IMR-90 (cell line): ENCODE measurements at regions not wholly inside any gene's neighbourhood (a gene's known extent, or its start where the extent isn't known, plus 50 kb on each side); places are given as distances from the start of the nearest gene placed in this dataset.

Experiments used
- ATAC-seq: fragments of 200-7000 bp; cut with Tn5 transposase; 2 replicates; pipeline ENCODE4 v1.9.1; 2020; ENCODE audit warnings: low read depth, mild to moderate bottlenecking, moderate library complexity
- BruUV-seq: library from RNA; stranded (reverse); fragments of 400-500 nt; replicated peaks from 2 replicates; lab custom pipeline; 2021; lab: Mats Ljungman, UMichigan
- CTCF ChIA-PET: fragments of 300-600 bp; formaldehyde crosslinking; extraction: SDS; loops from one replicate; lab custom pipeline; 2021; ENCODE audit warnings: antibody characterized with exemption; lab: Yijun Ruan, JAX
- POLR2A ChIA-PET: fragments of 300-600 bp; sonication (Branson Sonifier 250); formaldehyde crosslinking; loops from one replicate; lab custom pipeline; 2022; ENCODE audit warnings: antibody characterized with exemption; ENCODE audit not compliant: unreplicated experiment; lab: Charles Lee
- DNase-seq: peaks from one replicate; pipeline ENCODE4 v3.0.0; 2013
- H2AFZ ChIP-seq: replicated peaks from 2 replicates; pipeline ENCODE3; 2013; ENCODE audit warnings: low read length, mild to moderate bottlenecking; ENCODE audit not compliant: poor library complexity
- H2AK5ac ChIP-seq: 2 replicates; pipeline ENCODE4 v1.6.1; 2013; ENCODE audit warnings: low read depth, low read length, inconsistent platforms
- H2AK9ac ChIP-seq: replicated peaks from 2 replicates; pipeline ENCODE3; 2013; ENCODE audit warnings: mild to moderate bottlenecking, low read depth, low read length, moderate library complexity; ENCODE audit not compliant: poor library complexity
- H2BK120ac ChIP-seq: 2 replicates; pipeline ENCODE4 v1.6.1; 2013; ENCODE audit warnings: low read depth, low read length, inconsistent platforms
- H2BK15ac ChIP-seq: 3 replicates; pipeline ENCODE4 v1.6.1; 2013; ENCODE audit warnings: low read depth, low read length, inconsistent platforms
- H2BK20ac ChIP-seq: 2 replicates; pipeline ENCODE4 v1.6.1; 2013; ENCODE audit warnings: low read depth, mild to moderate bottlenecking, inconsistent platforms, low read length, moderate library complexity
- H2BK5ac ChIP-seq: 2 replicates; pipeline ENCODE4 v1.6.1; 2013; ENCODE audit warnings: mild to moderate bottlenecking, low read depth, low read length, inconsistent platforms; ENCODE audit not compliant: poor library complexity, severe bottlenecking
- H3K14ac ChIP-seq: replicated peaks from 2 replicates; pipeline ENCODE4 v1.6.1; 2013; ENCODE audit warnings: low read depth, low read length, inconsistent platforms
- H3K18ac ChIP-seq: 2 replicates; pipeline ENCODE4 v1.6.1; 2013; ENCODE audit warnings: low read depth, low read length, control low read depth
- H3K23ac ChIP-seq: 2 replicates; pipeline ENCODE4 v1.6.1; 2013; ENCODE audit warnings: low read depth, low read length, inconsistent platforms
- H3K27ac ChIP-seq: 2 replicates; pipeline ENCODE4 v1.5.1; 2013; ENCODE audit warnings: mild to moderate bottlenecking, control low read depth, low read length; ENCODE audit not compliant: insufficient read depth
- H3K27me3 ChIP-seq: 2 replicates; pipeline ENCODE4 v1.6.1; 2013; ENCODE audit warnings: low read length; ENCODE audit not compliant: control insufficient read depth, insufficient read depth
- H3K36me3 ChIP-seq: 2 replicates; pipeline ENCODE4 v1.6.1; 2013; ENCODE audit warnings: low read length, mixed read lengths; ENCODE audit not compliant: control insufficient read depth, insufficient read depth
- H3K4ac ChIP-seq: 2 replicates; pipeline ENCODE4 v1.6.1; 2013; ENCODE audit warnings: low read depth, low read length, inconsistent platforms
- H3K4me1 ChIP-seq: 2 replicates; pipeline ENCODE4 v1.6.1; 2013; ENCODE audit warnings: low read length, mixed read lengths; ENCODE audit not compliant: control insufficient read depth, insufficient read depth
- H3K4me2 ChIP-seq: 2 replicates; pipeline ENCODE4 v1.6.1; 2013; ENCODE audit warnings: low read depth, mild to moderate bottlenecking, control low read depth, low read length, moderate library complexity
- H3K4me3 ChIP-seq: 2 replicates; pipeline ENCODE4 v1.5.1; 2013; ENCODE audit warnings: low read depth, mild to moderate bottlenecking, control low read depth, low read length, moderate library complexity; ENCODE audit not compliant: insufficient read depth
- H3K56ac ChIP-seq: 2 replicates; pipeline ENCODE4 v1.6.1; 2013; ENCODE audit warnings: low read length, inconsistent platforms; ENCODE audit not compliant: insufficient read depth; ENCODE audit errors: extremely low read depth
- H3K79me1 ChIP-seq, 2 experiments: 2 replicates each; pipeline ENCODE4 v1.6.1; 2013; ENCODE audit warnings: low read length in 2 of 2, inconsistent platforms in 1 of 2, low read depth in 1 of 2
- H3K9ac ChIP-seq: 2 replicates; pipeline ENCODE4 v1.6.1; 2013; ENCODE audit warnings: low read depth, low read length, control low read depth
- H3K9me1 ChIP-seq: 2 replicates; pipeline ENCODE4 v1.6.1; 2013; ENCODE audit warnings: low read length, inconsistent platforms; ENCODE audit not compliant: insufficient read depth
- H3K9me3 ChIP-seq: 2 replicates; pipeline ENCODE4 v1.6.1; 2013; ENCODE audit warnings: low read length; ENCODE audit not compliant: control insufficient read depth, insufficient read depth
- H4K20me1 ChIP-seq: 2 replicates; pipeline ENCODE4 v1.6.1; 2013; ENCODE audit warnings: low read length, inconsistent platforms; ENCODE audit not compliant: insufficient read depth
- H4K5ac ChIP-seq: 2 replicates; pipeline ENCODE4 v1.6.1; 2013; ENCODE audit warnings: mild to moderate bottlenecking, low read depth, low read length, control low read depth
- H4K8ac ChIP-seq, 2 experiments: 2 replicates each; pipeline ENCODE4 v1.6.1; 2013; ENCODE audit warnings: low read depth in 2 of 2, low read length in 2 of 2, control low read depth in 1 of 2, inconsistent platforms in 1 of 2
- H4K91ac ChIP-seq: 2 replicates; pipeline ENCODE4 v1.6.1; 2013; ENCODE audit warnings: low read depth, low read length, inconsistent platforms; ENCODE audit not compliant: insufficient read depth
- FOS ChIP-seq: fragments of 150-350 bp; IDR thresholded peaks from 2 replicates; pipeline ENCODE4 v1.6.1; 2016; ENCODE audit warnings: low read depth, low read length
- MAFK ChIP-seq: IDR thresholded peaks from 2 replicates; pipeline ENCODE4 v1.6.1; 2012; ENCODE audit warnings: low read depth, low read length, improper control_type of control experiment
- POLR2A ChIP-seq: IDR thresholded peaks from 2 replicates; pipeline ENCODE4 v1.6.1; 2012; ENCODE audit warnings: mild to moderate bottlenecking, low read depth, low read length
- RAD21 ChIP-seq: IDR thresholded peaks from 2 replicates; pipeline ENCODE4 v1.6.1; 2012; ENCODE audit warnings: low read length, improper control_type of control experiment
- RCOR1 ChIP-seq: IDR thresholded peaks from 2 replicates; pipeline ENCODE4 v1.6.1; 2012; ENCODE audit warnings: mild to moderate bottlenecking, low read length, improper control_type of control experiment; ENCODE audit not compliant: insufficient replicate concordance
- RFX5 ChIP-seq: IDR thresholded peaks from 2 replicates; pipeline ENCODE4 v1.8.0; 2012; ENCODE audit warnings: low read depth, mild to moderate bottlenecking, low read length, moderate library complexity
- dilution Hi-C: fragments of 300-500 bp; cut with HindIII; formaldehyde crosslinking; loops from one replicate; pipeline ENCODE4 v1.14.3; 2018; ENCODE audit warnings: low sequenced_read_pairs; ENCODE audit not compliant: unreplicated experiment
- in situ Hi-C: fragments of 300-500 bp; cut with MboI; formaldehyde crosslinking; loops from 3 replicates; pipeline ENCODE4 v1.14.3; 2019; ENCODE audit warnings: low sequenced_read_pairs, inconsistent platforms, mixed read lengths
- intact Hi-C: fragments of 100-400 bp; cut with micrococcal nuclease; formaldehyde crosslinking; loops from 2 replicates; pipeline ENCODE4 v1.10.0; 2022
- TF ChIP-seq, protein P1 (sequence below): conservative IDR thresholded peaks from 2 replicates; pipeline ENCODE4 v1.5.1; 2012; ENCODE audit warnings: mild to moderate bottlenecking, low read depth, low read length, improper control_type of control experiment
- TF ChIP-seq, protein P2 (sequence below): fragments of 150-350 bp; IDR thresholded peaks from 2 replicates; pipeline ENCODE4 v1.6.1; 2017; ENCODE audit warnings: mild to moderate bottlenecking, antibody characterized with exemption, low read length, low read depth

DNA sequence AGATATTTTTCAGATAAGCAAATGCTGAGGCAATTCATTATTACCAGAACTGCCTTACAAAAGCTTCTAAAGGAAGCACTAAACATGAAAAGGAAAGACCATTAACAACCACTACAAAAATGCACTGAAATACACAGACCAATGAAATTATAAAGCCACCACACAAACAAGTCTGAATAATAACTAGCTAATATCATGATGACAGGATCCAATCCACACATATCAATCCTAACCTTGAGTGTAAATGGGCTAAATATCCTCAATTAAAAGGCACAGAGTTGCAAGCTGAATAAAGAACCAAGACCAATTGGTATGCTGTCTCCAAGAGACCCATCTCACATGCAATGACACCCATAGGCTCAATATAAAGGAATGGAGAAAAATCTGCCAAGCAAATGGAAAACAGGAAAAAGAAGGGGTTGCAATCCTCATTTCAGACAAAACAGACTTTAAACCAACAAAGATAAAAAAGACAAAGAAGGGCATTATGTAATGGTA is 58.0 kb upstream of the PHIP start:
- ChIA-PET POLR2A (no interaction called here), CTCF (interaction anchor here (0.7 kb wide), 1 partner anchor 56 kb away, joined by 4 read pairs; no protein-coding TSS in a partner anchor)
- TF ChIP-seq FOS, result no peak
- no peak for TF ChIP-seq RAD21
- TF ChIP-seq, protein P1, sequence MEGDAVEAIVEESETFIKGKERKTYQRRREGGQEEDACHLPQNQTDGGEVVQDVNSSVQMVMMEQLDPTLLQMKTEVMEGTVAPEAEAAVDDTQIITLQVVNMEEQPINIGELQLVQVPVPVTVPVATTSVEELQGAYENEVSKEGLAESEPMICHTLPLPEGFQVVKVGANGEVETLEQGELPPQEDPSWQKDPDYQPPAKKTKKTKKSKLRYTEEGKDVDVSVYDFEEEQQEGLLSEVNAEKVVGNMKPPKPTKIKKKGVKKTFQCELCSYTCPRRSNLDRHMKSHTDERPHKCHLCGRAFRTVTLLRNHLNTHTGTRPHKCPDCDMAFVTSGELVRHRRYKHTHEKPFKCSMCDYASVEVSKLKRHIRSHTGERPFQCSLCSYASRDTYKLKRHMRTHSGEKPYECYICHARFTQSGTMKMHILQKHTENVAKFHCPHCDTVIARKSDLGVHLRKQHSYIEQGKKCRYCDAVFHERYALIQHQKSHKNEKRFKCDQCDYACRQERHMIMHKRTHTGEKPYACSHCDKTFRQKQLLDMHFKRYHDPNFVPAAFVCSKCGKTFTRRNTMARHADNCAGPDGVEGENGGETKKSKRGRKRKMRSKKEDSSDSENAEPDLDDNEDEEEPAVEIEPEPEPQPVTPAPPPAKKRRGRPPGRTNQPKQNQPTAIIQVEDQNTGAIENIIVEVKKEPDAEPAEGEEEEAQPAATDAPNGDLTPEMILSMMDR, result no peak
- TF ChIP-seq POLR2A, result no peak
- TF ChIP-seq RFX5, result no peak
- no peak for TF ChIP-seq RCOR1
- TF ChIP-seq, protein P2, sequence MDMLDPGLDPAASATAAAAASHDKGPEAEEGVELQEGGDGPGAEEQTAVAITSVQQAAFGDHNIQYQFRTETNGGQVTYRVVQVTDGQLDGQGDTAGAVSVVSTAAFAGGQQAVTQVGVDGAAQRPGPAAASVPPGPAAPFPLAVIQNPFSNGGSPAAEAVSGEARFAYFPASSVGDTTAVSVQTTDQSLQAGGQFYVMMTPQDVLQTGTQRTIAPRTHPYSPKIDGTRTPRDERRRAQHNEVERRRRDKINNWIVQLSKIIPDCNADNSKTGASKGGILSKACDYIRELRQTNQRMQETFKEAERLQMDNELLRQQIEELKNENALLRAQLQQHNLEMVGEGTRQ, result no peak
- TF ChIP-seq MAFK, result no peak
- ATAC-seq (no peak), DNase-seq (no peak)
- no peaks in the 10 kb centered on the region for H3K36me3 ChIP-seq
- H2AFZ ChIP-seq, result no peak overlapping the region
- no peak overlapping the region for H2AK9ac ChIP-seq
- no peak overlapping the region for H2BK20ac ChIP-seq
- no peaks in the 10 kb centered on the region for H3K9me1 ChIP-seq
- no TSS peak for BruUV-seq
- H2BK120ac ChIP-seq, result no peak overlapping the region
- H3K9ac ChIP-seq, result no peak overlapping the region
- H2BK5ac ChIP-seq, result no peak overlapping the region
- no peaks in the 10 kb centered on the region for H3K79me1 ChIP-seq
- no peak overlapping the region for H2AK5ac ChIP-seq
- in situ Hi-C loops, result no loop called here
- H3K4me3 ChIP-seq, result no peak overlapping the region
- H4K91ac ChIP-seq, result no peak overlapping the region
- H4K8ac ChIP-seq, result no peak overlapping the region
- no peak overlapping the region for H3K56ac ChIP-seq
- H3K4me1 ChIP-seq, result no peaks in the 10 kb centered on the region
- H3K27me3 ChIP-seq, result no peaks in the 10 kb centered on the region
- dilution Hi-C loops, result no loop called here
- H3K4me2 ChIP-seq, result no peak overlapping the region
- H3K4ac ChIP-seq, result no peak overlapping the region
- H3K14ac ChIP-seq, result no peak overlapping the region
- H3K27ac ChIP-seq, result no peak overlapping the region
- no peak overlapping the region for H3K18ac ChIP-seq
- no peaks in the 10 kb centered on the region for H4K20me1 ChIP-seq
- peaks cover 5% of the 10 kb centered on the region; the same call in 1 of the 2 replicates for H3K9me3 ChIP-seq
- H3K23ac ChIP-seq, result no peak overlapping the region
- no peak overlapping the region for H4K5ac ChIP-seq
- intact Hi-C loops, result no loop called here
- H2BK15ac ChIP-seq, result no peak overlapping the region
